Left ventricle myocardium inferior (tissue), 1 donor: ENCODE measurements at regions not wholly inside any gene's neighbourhood (a gene's known extent, or its start where the extent isn't known, plus 50 kb on each side); places are given as distances from the start of the nearest gene placed in this dataset.

Experiments used
- DNase-seq: peaks from one replicate; pipeline ENCODE4 v3.0.0-alpha.2; 2020
- H3K27ac ChIP-seq: fragments of 200-600 bp; replicated peaks from 2 replicates; pipeline ENCODE4 v1.8.0; 2021
- H3K27me3 ChIP-seq: fragments of 200-600 bp; 2 replicates; pipeline ENCODE4 v1.8.0; 2021; ENCODE audit warnings: low read depth
- H3K36me3 ChIP-seq: fragments of 200-600 bp; 2 replicates; pipeline ENCODE4 v1.8.0; 2021
- H3K4me1 ChIP-seq: fragments of 200-600 bp; 2 replicates; pipeline ENCODE4 v1.8.0; 2021
- H3K4me3 ChIP-seq: fragments of 200-600 bp; 2 replicates; pipeline ENCODE4 v1.8.0; 2021; ENCODE audit warnings: mild to moderate bottlenecking, moderate library complexity
- H3K9me3 ChIP-seq: fragments of 200-600 bp; replicated peaks from 2 replicates; pipeline ENCODE4 v1.8.0; 2021
- intact Hi-C: fragments of 100-400 bp; cut with micrococcal nuclease; formaldehyde crosslinking; loops from one replicate; pipeline ENCODE4 v1.11.0; 2022
- TF ChIP-seq, protein P1 (sequence below): fragments of 200-600 bp; IDR thresholded peaks from 2 replicates; pipeline ENCODE4 v1.8.0; 2021; ENCODE audit warnings: antibody characterized with exemption, mild to moderate bottlenecking, borderline replicate concordance
- donor health status: DM: no; HTN: yes; CAD: no; lungs with severe emphysema.

DNA sequence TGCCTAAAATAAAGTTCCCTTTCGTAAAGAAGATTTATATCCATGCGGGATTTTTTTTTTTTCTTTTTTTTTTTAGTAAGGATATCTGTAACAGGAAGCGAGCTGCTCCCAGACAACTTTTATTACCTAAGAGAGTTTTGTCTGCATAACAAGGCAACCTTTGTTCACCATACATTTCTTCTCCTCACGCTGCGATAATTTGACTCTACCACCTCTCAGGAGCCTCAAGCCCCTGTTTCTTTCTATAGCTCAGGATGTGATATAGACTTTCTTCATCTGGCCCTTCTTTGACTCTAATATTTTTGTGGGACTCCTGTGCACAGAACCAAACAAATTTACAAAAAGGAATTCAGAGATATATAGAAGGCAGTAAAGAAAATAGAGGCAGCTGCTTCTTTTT is 1053.7 kb upstream of the SPRY2 start:
- no peaks in the 10 kb centered on the region for H3K36me3 ChIP-seq
- TF ChIP-seq, protein P1, sequence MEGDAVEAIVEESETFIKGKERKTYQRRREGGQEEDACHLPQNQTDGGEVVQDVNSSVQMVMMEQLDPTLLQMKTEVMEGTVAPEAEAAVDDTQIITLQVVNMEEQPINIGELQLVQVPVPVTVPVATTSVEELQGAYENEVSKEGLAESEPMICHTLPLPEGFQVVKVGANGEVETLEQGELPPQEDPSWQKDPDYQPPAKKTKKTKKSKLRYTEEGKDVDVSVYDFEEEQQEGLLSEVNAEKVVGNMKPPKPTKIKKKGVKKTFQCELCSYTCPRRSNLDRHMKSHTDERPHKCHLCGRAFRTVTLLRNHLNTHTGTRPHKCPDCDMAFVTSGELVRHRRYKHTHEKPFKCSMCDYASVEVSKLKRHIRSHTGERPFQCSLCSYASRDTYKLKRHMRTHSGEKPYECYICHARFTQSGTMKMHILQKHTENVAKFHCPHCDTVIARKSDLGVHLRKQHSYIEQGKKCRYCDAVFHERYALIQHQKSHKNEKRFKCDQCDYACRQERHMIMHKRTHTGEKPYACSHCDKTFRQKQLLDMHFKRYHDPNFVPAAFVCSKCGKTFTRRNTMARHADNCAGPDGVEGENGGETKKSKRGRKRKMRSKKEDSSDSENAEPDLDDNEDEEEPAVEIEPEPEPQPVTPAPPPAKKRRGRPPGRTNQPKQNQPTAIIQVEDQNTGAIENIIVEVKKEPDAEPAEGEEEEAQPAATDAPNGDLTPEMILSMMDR = no peak
- H3K4me1 ChIP-seq = no peaks in the 10 kb centered on the region
- H3K9me3 ChIP-seq = peaks cover 5% of the 10 kb centered on the region
- no peak overlapping the region for H3K4me3 ChIP-seq
- DNase-seq = no peak
- no peak overlapping the region for H3K27ac ChIP-seq
- intact Hi-C loops = no loop called here
- no peaks in the 10 kb centered on the region for H3K27me3 ChIP-seq

DNA sequence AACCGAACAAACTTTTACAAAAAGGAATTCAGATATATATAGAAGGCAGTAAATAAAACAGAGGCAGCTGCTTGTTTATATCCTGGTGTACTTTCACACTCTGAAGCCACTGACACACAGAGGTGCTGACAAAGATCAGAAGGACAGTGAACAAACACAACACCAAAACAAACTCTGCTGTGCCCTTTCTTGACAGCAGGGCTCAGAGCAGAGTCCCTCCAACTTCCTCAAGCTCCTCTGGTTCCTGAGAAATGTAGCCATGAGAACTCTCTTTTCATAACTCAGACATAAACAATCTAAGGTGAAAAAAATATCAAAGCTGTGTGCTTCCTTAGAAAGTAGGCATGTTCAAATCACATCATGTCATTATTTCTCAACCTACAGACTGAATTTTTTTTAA is 1052.8 kb upstream of the SPRY2 start:
- intact Hi-C loops = no loop called here
- peaks cover 5% of the 10 kb centered on the region for H3K9me3 ChIP-seq
- no peak overlapping the region for H3K27ac ChIP-seq
- TF ChIP-seq, protein P1 = no peak
- no peak overlapping the region for H3K4me3 ChIP-seq
- H3K4me1 ChIP-seq = no peaks in the 10 kb centered on the region
- DNase-seq = no peak
- H3K36me3 ChIP-seq = no peaks in the 10 kb centered on the region
- no peaks in the 10 kb centered on the region for H3K27me3 ChIP-seq

- TF ChIP-seq, protein P1 = no peak
- H3K36me3 ChIP-seq = no peaks in the 10 kb centered on the region
- no peaks in the 10 kb centered on the region for H3K9me3 ChIP-seq
- no peak for DNase-seq
- intact Hi-C loops = no loop called here
- H3K4me3 ChIP-seq = no peak overlapping the region
- H3K27me3 ChIP-seq = no peaks in the 10 kb centered on the region
- no peak overlapping the region for H3K27ac ChIP-seq
- H3K4me1 ChIP-seq = no peaks in the 10 kb centered on the region
Observed at GRCh38 chr13:81393110-81393509, 1052.2 kb upstream of the SPRY2 start.

DNA sequence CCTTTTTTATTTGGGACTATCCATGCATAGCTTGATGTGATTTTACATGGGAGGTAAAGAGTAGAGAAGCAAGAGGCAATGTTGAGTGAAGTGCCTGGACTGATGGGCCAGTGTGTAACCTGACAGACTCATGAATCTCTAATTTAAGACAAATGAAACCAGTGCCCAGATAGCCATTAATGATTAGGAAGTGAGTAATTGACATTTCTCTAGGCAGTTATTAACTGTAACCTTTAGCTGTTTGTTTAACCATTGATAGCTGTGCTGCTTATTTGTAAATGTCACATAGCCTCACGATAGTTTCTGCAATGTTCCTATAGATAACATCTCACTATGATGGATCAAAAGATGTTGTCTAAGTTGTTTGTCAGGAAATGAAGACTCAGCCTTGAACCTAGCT is 1047.5 kb upstream of the SPRY2 start:
- no peak overlapping the region for H3K4me3 ChIP-seq
- intact Hi-C loops = no loop called here
- TF ChIP-seq, protein P1 = no peak
- no peak for DNase-seq
- no peaks in the 10 kb centered on the region for H3K4me1 ChIP-seq
- no peaks in the 10 kb centered on the region for H3K27me3 ChIP-seq
- H3K9me3 ChIP-seq = peaks cover 12% of the 10 kb centered on the region
- no peaks in the 10 kb centered on the region for H3K36me3 ChIP-seq
- no peak overlapping the region for H3K27ac ChIP-seq

DNA sequence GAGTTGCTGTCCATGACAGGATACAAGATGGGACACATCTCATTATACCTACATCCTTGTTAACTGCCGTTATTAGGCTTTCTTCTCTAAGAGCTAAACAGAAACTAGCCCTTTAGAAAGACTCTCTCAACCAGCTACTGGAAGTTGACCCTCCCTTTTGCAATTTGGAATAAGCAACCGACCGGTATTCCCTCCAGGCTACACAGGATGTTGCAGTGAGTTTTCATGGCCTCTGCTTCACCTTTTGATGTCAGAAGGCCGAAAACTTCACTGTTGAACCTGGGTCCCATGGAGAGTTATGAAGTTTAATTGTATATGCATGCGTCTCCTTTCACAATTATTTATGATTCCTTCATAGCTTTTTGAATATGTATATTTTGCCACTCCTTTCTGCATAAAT is 1042.5 kb upstream of the SPRY2 start:
- TF ChIP-seq, protein P1 = no peak
- Histone ChIP-seq H3K27ac (no peak overlapping the region), H3K4me3 (no peak overlapping the region), H3K9me3 (peaks cover 12% of the 10 kb centered on the region), H3K4me1 (no peaks in the 10 kb centered on the region), H3K27me3 (no peaks in the 10 kb centered on the region), H3K36me3 (no peaks in the 10 kb centered on the region)
- intact Hi-C loops = no loop called here
- DNase-seq = no peak

- TF ChIP-seq, protein P1 = no peak
- H3K4me1 ChIP-seq = no peaks in the 10 kb centered on the region
- H3K27me3 ChIP-seq = no peaks in the 10 kb centered on the region
- no peaks in the 10 kb centered on the region for H3K36me3 ChIP-seq
- peaks cover 12% of the 10 kb centered on the region for H3K9me3 ChIP-seq
- H3K4me3 ChIP-seq = no peak overlapping the region
- intact Hi-C loops = no loop called here
- H3K27ac ChIP-seq = no peak overlapping the region
- DNase-seq = no peak
Observed at GRCh38 chr13:81382246-81382645, 1041.3 kb upstream of the SPRY2 start.
